ENCODE measurements at regions not wholly inside any gene's neighbourhood (a gene's known extent, or its start where the extent isn't known, plus 50 kb on each side); places are given as distances from the start of the nearest gene placed in this dataset.

DNA sequence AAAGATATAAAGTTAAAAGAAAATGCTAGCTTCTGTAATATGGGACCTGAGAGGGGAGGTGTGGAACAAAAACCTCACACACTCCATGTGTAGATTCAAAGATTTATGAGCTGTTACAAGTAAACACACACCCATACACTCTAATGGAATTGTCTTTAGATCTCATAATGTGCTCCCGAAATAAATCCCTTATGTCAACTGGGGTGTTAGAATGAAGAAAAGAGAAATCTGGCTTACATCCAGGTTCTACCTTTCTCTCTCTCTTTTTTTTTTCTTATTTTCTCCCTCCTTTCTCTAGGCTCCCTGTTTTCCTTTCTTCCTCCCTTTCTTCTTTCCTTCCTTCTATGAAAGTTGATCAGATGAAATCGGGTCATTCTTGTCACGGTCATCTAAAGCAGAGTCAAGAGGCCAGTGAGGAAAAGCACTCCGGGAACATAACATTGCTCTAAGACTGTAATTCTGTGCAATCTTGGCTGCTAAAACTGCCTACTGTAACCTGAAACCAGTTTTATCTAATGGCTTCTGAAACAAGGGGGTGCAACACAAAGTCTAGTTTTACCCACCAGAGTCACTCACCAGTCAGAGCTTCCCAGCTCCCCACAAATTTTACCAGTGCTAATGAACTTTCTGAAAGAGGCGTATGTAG is 68.3 kb upstream of the BTBD3 start:
- H3K4me2 ChIP-seq (ENCODE audit: low read length): no peak overlapping the region
- TF ChIP-seq EZH2phosphoT487 (IDR thresholded peaks at IDR 0.05; ENCODE audit: low read depth) (no peak), CTCF (IDR thresholded peaks at IDR 0.05; ENCODE audit: low read depth, low read length) (no peak)
- H4K20me1 ChIP-seq (ENCODE audit: insufficient read depth, low read length): no peaks in the 10 kb centered on the region
- H3K36me3 ChIP-seq (replicated peaks; ENCODE audit: low read depth, low read length): no peaks in the 10 kb centered on the region
- no peak overlapping the region for H2AFZ ChIP-seq (ENCODE audit: low read depth, low read length)
- H3K4me3 ChIP-seq (ENCODE audit: low read length): no peak overlapping the region
- no peak overlapping the region for H3K27ac ChIP-seq (ENCODE audit: low read length)
- H3K79me2 ChIP-seq (ENCODE audit: low read length): no peaks in the 10 kb centered on the region
- no peaks in the 10 kb centered on the region for H3K9me3 ChIP-seq (ENCODE audit: insufficient read depth, low read length)
- no peak overlapping the region for H3K9ac ChIP-seq (ENCODE audit: low read length)
- H3K27me3 ChIP-seq (ENCODE audit: low read depth, low read length): no peaks in the 10 kb centered on the region
- H3K4me1 ChIP-seq (ENCODE audit: low read length): no peaks in the 10 kb centered on the region

DNA sequence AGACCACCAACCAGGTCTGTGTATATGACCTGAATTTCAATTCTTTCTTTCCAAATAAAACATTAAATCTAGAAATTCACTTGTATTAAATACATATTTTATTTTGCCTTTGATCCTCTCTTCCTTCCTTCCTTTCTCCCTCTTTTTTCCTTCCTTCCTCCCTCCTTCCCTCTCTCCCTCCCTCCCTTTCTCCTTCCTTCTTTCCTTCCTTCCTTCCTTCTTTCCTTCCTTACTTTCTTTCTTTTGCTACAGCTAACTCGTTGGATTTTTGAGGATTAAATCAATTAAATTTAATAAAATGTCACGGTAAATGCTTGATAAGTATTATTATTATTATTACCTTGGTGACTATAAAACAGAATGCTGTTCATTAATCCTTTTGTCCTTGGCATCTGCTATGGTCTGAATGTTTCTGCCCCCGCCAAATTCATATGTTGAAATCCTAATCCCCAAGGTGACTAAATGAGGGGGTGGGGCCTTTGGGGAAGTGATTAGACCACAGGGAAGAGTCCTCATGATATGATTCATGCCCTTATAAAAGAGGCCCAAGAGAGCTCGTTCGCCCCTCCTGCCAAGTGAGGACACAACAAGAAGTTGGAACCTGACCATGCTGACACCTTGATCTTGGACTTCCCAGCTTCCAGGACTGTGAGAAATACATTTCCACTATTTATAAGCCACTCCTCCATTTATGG is 67.6 kb upstream of the BTBD3 start:
- Histone ChIP-seq H3K4me3 (ENCODE audit: low read length) (no peak overlapping the region), H3K79me2 (ENCODE audit: low read length) (no peaks in the 10 kb centered on the region), H3K27me3 (ENCODE audit: low read depth, low read length) (no peaks in the 10 kb centered on the region), H3K9me3 (ENCODE audit: insufficient read depth, low read length) (no peaks in the 10 kb centered on the region), H3K4me1 (ENCODE audit: low read length) (no peaks in the 10 kb centered on the region), H2AFZ (ENCODE audit: low read depth, low read length) (no peak overlapping the region), H4K20me1 (ENCODE audit: insufficient read depth, low read length) (no peaks in the 10 kb centered on the region), H3K4me2 (ENCODE audit: low read length) (no peak overlapping the region), H3K36me3 (replicated peaks; ENCODE audit: low read depth, low read length) (no peaks in the 10 kb centered on the region), H3K27ac (ENCODE audit: low read length) (no peak overlapping the region), H3K9ac (ENCODE audit: low read length) (no peak overlapping the region)
- TF ChIP-seq CTCF (IDR thresholded peaks at IDR 0.05; ENCODE audit: low read depth, low read length) (no peak), EZH2phosphoT487 (IDR thresholded peaks at IDR 0.05; ENCODE audit: low read depth) (no peak)

GRCh38 chr20:11850901-11851300 is 66.8 kb upstream of the BTBD3 start:
- Histone ChIP-seq H3K27me3 (ENCODE audit: low read depth, low read length) (no peaks in the 10 kb centered on the region), H3K4me1 (ENCODE audit: low read length) (no peaks in the 10 kb centered on the region), H2AFZ (ENCODE audit: low read depth, low read length) (no peak overlapping the region), H3K9me3 (ENCODE audit: insufficient read depth, low read length) (no peaks in the 10 kb centered on the region), H3K9ac (ENCODE audit: low read length) (no peak overlapping the region), H4K20me1 (ENCODE audit: insufficient read depth, low read length) (no peaks in the 10 kb centered on the region), H3K27ac (ENCODE audit: low read length) (no peak overlapping the region), H3K4me3 (ENCODE audit: low read length) (no peak overlapping the region), H3K36me3 (replicated peaks; ENCODE audit: low read depth, low read length) (no peaks in the 10 kb centered on the region), H3K4me2 (ENCODE audit: low read length) (no peak overlapping the region), H3K79me2 (ENCODE audit: low read length) (no peaks in the 10 kb centered on the region)
- TF ChIP-seq CTCF (IDR thresholded peaks at IDR 0.05; ENCODE audit: low read depth, low read length): no peak
- TF ChIP-seq EZH2phosphoT487 (IDR thresholded peaks at IDR 0.05; ENCODE audit: low read depth): no peak

- Histone ChIP-seq H3K9me3 (ENCODE audit: insufficient read depth, low read length) (no peaks in the 10 kb centered on the region), H3K4me1 (ENCODE audit: low read length) (no peaks in the 10 kb centered on the region), H4K20me1 (ENCODE audit: insufficient read depth, low read length) (no peaks in the 10 kb centered on the region), H3K79me2 (ENCODE audit: low read length) (no peaks in the 10 kb centered on the region), H3K27ac (ENCODE audit: low read length) (no peak overlapping the region), H2AFZ (ENCODE audit: low read depth, low read length) (no peak overlapping the region), H3K36me3 (replicated peaks; ENCODE audit: low read depth, low read length) (no peaks in the 10 kb centered on the region), H3K4me3 (ENCODE audit: low read length) (no peak overlapping the region), H3K27me3 (ENCODE audit: low read depth, low read length) (no peaks in the 10 kb centered on the region), H3K9ac (ENCODE audit: low read length) (no peak overlapping the region), H3K4me2 (ENCODE audit: low read length) (no peak overlapping the region)
- TF ChIP-seq CTCF (IDR thresholded peaks at IDR 0.05; ENCODE audit: low read depth, low read length): no peak
- no peak for TF ChIP-seq EZH2phosphoT487 (IDR thresholded peaks at IDR 0.05; ENCODE audit: low read depth)
Observed at GRCh38 chr20:11851646-11852045, 66.0 kb upstream of the BTBD3 start.

Measured in OCI-LY3 (cell line).